ENCODE measurements at regions not wholly inside any gene's neighbourhood (a gene's known extent, or its start where the extent isn't known, plus 50 kb on each side); places are given as distances from the start of the nearest gene placed in this dataset.

GRCh38 chr1:116463730-116464129, 90.7 kb downstream of the ATP1A1 start:
- Histone ChIP-seq H3K9me3 (ENCODE audit: insufficient read depth in 2 of 2, low read depth in 1 of 2, low read length in 1 of 2) (no peaks in the 10 kb centered on the region), H2BK15ac (ENCODE audit: low read length) (no peak overlapping the region), H3K14ac (ENCODE audit: insufficient read length) (no peak overlapping the region), H3K36me3 (ENCODE audit: control insufficient read depth in 2 of 4, insufficient read depth in 4 of 4, low read length in 3 of 4) (no peaks in the 10 kb centered on the region), H2AK5ac (ENCODE audit: low read depth, low read length) (no peak overlapping the region), H4K20me1 (replicated peaks in 1 of 2; ENCODE audit: control insufficient read depth in 1 of 2, insufficient read depth in 2 of 2, low read length in 2 of 2) (no peaks in the 10 kb centered on the region), H3K23me2 (ENCODE audit: low read depth, low read length) (peaks cover 3% of the 10 kb centered on the region; the same call in 1 of the 2 replicates), H2BK5ac (ENCODE audit: low read depth, low read length) (no peak overlapping the region), H3K18ac (ENCODE audit: extremely low read depth, low read length) (no peak overlapping the region), H3K79me2 (ENCODE audit: control insufficient read depth in 1 of 2, insufficient read depth in 2 of 2, low read length in 2 of 2) (no peaks in the 10 kb centered on the region), H3K23ac (ENCODE audit: insufficient read length) (no peak overlapping the region), H3K27ac (ENCODE audit: low read depth, low read length) (no peak overlapping the region), H4K8ac (ENCODE audit: extremely low read depth, insufficient read depth, low read length) (no peak overlapping the region), H4K5ac (ENCODE audit: insufficient read length, low read depth, low read length) (no peak overlapping the region), H3K9ac (replicated peaks in 1 of 4; ENCODE audit: extremely low read depth in 1 of 4, low read depth in 3 of 4, low read length in 3 of 4) (no peak overlapping the region), H2BK12ac (ENCODE audit: low read depth, low read length) (no peak overlapping the region), H3K4me2 (ENCODE audit: insufficient read depth in 1 of 2, low read depth in 2 of 2, low read length in 2 of 2) (no peak overlapping the region), H3K4me1 (replicated peaks in 1 of 4; ENCODE audit: control insufficient read depth in 3 of 4, insufficient read depth in 4 of 4, low read length in 3 of 4) (no peaks in the 10 kb centered on the region), H2AFZ (ENCODE audit: low read length) (no peak overlapping the region), H3K56ac (replicated peaks; ENCODE audit: insufficient read length, low read depth, low read length) (no peak overlapping the region), H3K79me1 (ENCODE audit: low read depth, low read length) (no peaks in the 10 kb centered on the region), H3K27me3 (replicated peaks in 1 of 4; ENCODE audit: control insufficient read depth in 3 of 4, extremely low read depth in 1 of 4, insufficient read depth in 3 of 4, low read length in 3 of 4) (no peaks in the 10 kb centered on the region), H4K91ac (replicated peaks; ENCODE audit: insufficient read length, low read length) (no peak overlapping the region), H3K4ac (replicated peaks; ENCODE audit: insufficient read length, low read depth, low read length) (no peak overlapping the region), H2BK20ac (ENCODE audit: low read length) (no peak overlapping the region), H3K4me3 (ENCODE audit: extremely low read depth in 1 of 4, insufficient read depth in 2 of 4, low read depth in 3 of 4, low read length in 4 of 4) (no peak overlapping the region), H2BK120ac (replicated peaks; ENCODE audit: low read depth, low read length) (no peak overlapping the region)
- FAIRE-seq = no peak
- DNase-seq (ENCODE audit: low read depth in 1 of 2, low spot score in 2 of 2) = no peak
- WGBS, 2 experiments (ENCODE audit: extremely low coverage in 1 of 2, insufficient coverage in 1 of 2, insufficient read length in 1 of 2, insufficient replicate concordance in 2 of 2, low coverage in 1 of 2, low lambda C conversion rate in 2 of 2, missing lambda C conversion rate in 1 of 2) = 96% methylated on average over 6 of the region's 6 CpGs; no CpG with 5 or more reads in 1 of the 2 experiments
- TF ChIP-seq TCF12 (IDR thresholded peaks at IDR 0.05; ENCODE audit: low read depth, low read length) (no peak), ZNF274 (IDR thresholded peaks at IDR 0.05; ENCODE audit: borderline replicate concordance, extremely low read depth, low read length) (no peak), TAF1 (IDR thresholded peaks at IDR 0.05; ENCODE audit: low read depth, low read length) (no peak), POLR2A (IDR thresholded peaks at IDR 0.05; ENCODE audit: control extremely low read depth in 1 of 2, low read depth in 2 of 2, low read length in 2 of 2) (no peak), RFX5 (IDR thresholded peaks at IDR 0.05; ENCODE audit: borderline replicate concordance, low read depth, low read length) (no peak), ATF2 (IDR thresholded peaks at IDR 0.05; ENCODE audit: low read length) (no peak), USF2 (IDR thresholded peaks at IDR 0.05; ENCODE audit: low read length) (no peak)
- POLR2A ChIA-PET (ENCODE audit: partially characterized antibody) = no interaction called here
- CTCF ChIA-PET (ENCODE audit: partially characterized antibody) = interaction anchor here (0.7 to 4.6 kb wide), 4 partner anchors 21 to 325 kb away, joined by 4 to 28 read pairs (median 9); no protein-coding TSS in a partner anchor
